IMR-90 (cell line): ENCODE measurements at regions not wholly inside any gene's neighbourhood (a gene's known extent, or its start where the extent isn't known, plus 50 kb on each side); places are given as distances from the start of the nearest gene placed in this dataset.

Experiments
- ATAC-seq: fragments of 200-7000 bp; cut with Tn5 transposase; 2 replicates; pipeline ENCODE4 v1.9.1; 2020; ENCODE audit warnings: low read depth, mild to moderate bottlenecking, moderate library complexity
- BruUV-seq: library from RNA; stranded (reverse); fragments of 400-500 nt; replicated peaks from 2 replicates; lab custom pipeline; 2021; lab: Mats Ljungman, UMichigan
- CTCF ChIA-PET: fragments of 300-600 bp; formaldehyde crosslinking; extraction: SDS; loops from one replicate; lab custom pipeline; 2021; ENCODE audit warnings: antibody characterized with exemption; lab: Yijun Ruan, JAX
- POLR2A ChIA-PET: fragments of 300-600 bp; sonication (Branson Sonifier 250); formaldehyde crosslinking; loops from one replicate; lab custom pipeline; 2022; ENCODE audit warnings: antibody characterized with exemption; ENCODE audit not compliant: unreplicated experiment; lab: Charles Lee
- DNase-seq: peaks from one replicate; pipeline ENCODE4 v3.0.0; 2013
- H2AFZ ChIP-seq: replicated peaks from 2 replicates; pipeline ENCODE3; 2013; ENCODE audit warnings: low read length, mild to moderate bottlenecking; ENCODE audit not compliant: poor library complexity
- H2AK5ac ChIP-seq: 2 replicates; pipeline ENCODE4 v1.6.1; 2013; ENCODE audit warnings: low read depth, low read length, inconsistent platforms
- H2AK9ac ChIP-seq: replicated peaks from 2 replicates; pipeline ENCODE3; 2013; ENCODE audit warnings: mild to moderate bottlenecking, low read depth, low read length, moderate library complexity; ENCODE audit not compliant: poor library complexity
- H2BK120ac ChIP-seq: 2 replicates; pipeline ENCODE4 v1.6.1; 2013; ENCODE audit warnings: low read depth, low read length, inconsistent platforms
- H2BK15ac ChIP-seq: 3 replicates; pipeline ENCODE4 v1.6.1; 2013; ENCODE audit warnings: low read depth, low read length, inconsistent platforms
- H2BK20ac ChIP-seq: 2 replicates; pipeline ENCODE4 v1.6.1; 2013; ENCODE audit warnings: low read depth, mild to moderate bottlenecking, inconsistent platforms, low read length, moderate library complexity
- H2BK5ac ChIP-seq: 2 replicates; pipeline ENCODE4 v1.6.1; 2013; ENCODE audit warnings: mild to moderate bottlenecking, low read depth, low read length, inconsistent platforms; ENCODE audit not compliant: poor library complexity, severe bottlenecking
- H3K14ac ChIP-seq: replicated peaks from 2 replicates; pipeline ENCODE4 v1.6.1; 2013; ENCODE audit warnings: low read depth, low read length, inconsistent platforms
- H3K18ac ChIP-seq: 2 replicates; pipeline ENCODE4 v1.6.1; 2013; ENCODE audit warnings: low read depth, low read length, control low read depth
- H3K23ac ChIP-seq: 2 replicates; pipeline ENCODE4 v1.6.1; 2013; ENCODE audit warnings: low read depth, low read length, inconsistent platforms
- H3K27ac ChIP-seq: 2 replicates; pipeline ENCODE4 v1.5.1; 2013; ENCODE audit warnings: mild to moderate bottlenecking, control low read depth, low read length; ENCODE audit not compliant: insufficient read depth
- H3K27me3 ChIP-seq: 2 replicates; pipeline ENCODE4 v1.6.1; 2013; ENCODE audit warnings: low read length; ENCODE audit not compliant: control insufficient read depth, insufficient read depth
- H3K36me3 ChIP-seq: 2 replicates; pipeline ENCODE4 v1.6.1; 2013; ENCODE audit warnings: low read length, mixed read lengths; ENCODE audit not compliant: control insufficient read depth, insufficient read depth
- H3K4ac ChIP-seq: 2 replicates; pipeline ENCODE4 v1.6.1; 2013; ENCODE audit warnings: low read depth, low read length, inconsistent platforms
- H3K4me1 ChIP-seq: 2 replicates; pipeline ENCODE4 v1.6.1; 2013; ENCODE audit warnings: low read length, mixed read lengths; ENCODE audit not compliant: control insufficient read depth, insufficient read depth
- H3K4me2 ChIP-seq: 2 replicates; pipeline ENCODE4 v1.6.1; 2013; ENCODE audit warnings: low read depth, mild to moderate bottlenecking, control low read depth, low read length, moderate library complexity
- H3K4me3 ChIP-seq: 2 replicates; pipeline ENCODE4 v1.5.1; 2013; ENCODE audit warnings: low read depth, mild to moderate bottlenecking, control low read depth, low read length, moderate library complexity; ENCODE audit not compliant: insufficient read depth
- H3K56ac ChIP-seq: 2 replicates; pipeline ENCODE4 v1.6.1; 2013; ENCODE audit warnings: low read length, inconsistent platforms; ENCODE audit not compliant: insufficient read depth; ENCODE audit errors: extremely low read depth
- H3K79me1 ChIP-seq, 2 experiments: 2 replicates each; pipeline ENCODE4 v1.6.1; 2013; ENCODE audit warnings: low read length in 2 of 2, inconsistent platforms in 1 of 2, low read depth in 1 of 2
- H3K9ac ChIP-seq: 2 replicates; pipeline ENCODE4 v1.6.1; 2013; ENCODE audit warnings: low read depth, low read length, control low read depth
- H3K9me1 ChIP-seq: 2 replicates; pipeline ENCODE4 v1.6.1; 2013; ENCODE audit warnings: low read length, inconsistent platforms; ENCODE audit not compliant: insufficient read depth
- H3K9me3 ChIP-seq: 2 replicates; pipeline ENCODE4 v1.6.1; 2013; ENCODE audit warnings: low read length; ENCODE audit not compliant: control insufficient read depth, insufficient read depth
- H4K20me1 ChIP-seq: 2 replicates; pipeline ENCODE4 v1.6.1; 2013; ENCODE audit warnings: low read length, inconsistent platforms; ENCODE audit not compliant: insufficient read depth
- H4K5ac ChIP-seq: 2 replicates; pipeline ENCODE4 v1.6.1; 2013; ENCODE audit warnings: mild to moderate bottlenecking, low read depth, low read length, control low read depth
- H4K8ac ChIP-seq, 2 experiments: 2 replicates each; pipeline ENCODE4 v1.6.1; 2013; ENCODE audit warnings: low read depth in 2 of 2, low read length in 2 of 2, control low read depth in 1 of 2, inconsistent platforms in 1 of 2
- H4K91ac ChIP-seq: 2 replicates; pipeline ENCODE4 v1.6.1; 2013; ENCODE audit warnings: low read depth, low read length, inconsistent platforms; ENCODE audit not compliant: insufficient read depth
- BHLHE40 ChIP-seq: fragments of 150-350 bp; IDR thresholded peaks from 2 replicates; pipeline ENCODE4 v1.6.1; 2016; ENCODE audit warnings: mild to moderate bottlenecking, low read depth, low read length
- CEBPB ChIP-seq: IDR thresholded peaks from 2 replicates; pipeline ENCODE4 v1.6.1; 2012; ENCODE audit warnings: low read depth, low read length, improper control_type of control experiment
- CHD1 ChIP-seq: IDR thresholded peaks from 2 replicates; pipeline ENCODE4 v1.6.1; 2012; ENCODE audit warnings: low read depth, low read length, improper control_type of control experiment
- FOS ChIP-seq: fragments of 150-350 bp; IDR thresholded peaks from 2 replicates; pipeline ENCODE4 v1.6.1; 2016; ENCODE audit warnings: low read depth, low read length
- NFE2L2 ChIP-seq: fragments of 150-350 bp; IDR thresholded peaks from 2 replicates; pipeline ENCODE4 v1.6.1; 2016; ENCODE audit warnings: low read depth, mild to moderate bottlenecking, low read length
- POLR2A ChIP-seq: IDR thresholded peaks from 2 replicates; pipeline ENCODE4 v1.6.1; 2012; ENCODE audit warnings: mild to moderate bottlenecking, low read depth, low read length
- RAD21 ChIP-seq: IDR thresholded peaks from 2 replicates; pipeline ENCODE4 v1.6.1; 2012; ENCODE audit warnings: low read length, improper control_type of control experiment
- RFX5 ChIP-seq: IDR thresholded peaks from 2 replicates; pipeline ENCODE4 v1.8.0; 2012; ENCODE audit warnings: low read depth, mild to moderate bottlenecking, low read length, moderate library complexity
- SMC3 ChIP-seq: fragments of 150-350 bp; IDR thresholded peaks from 2 replicates; pipeline ENCODE4 v1.6.1; 2016; ENCODE audit warnings: low read depth, mild to moderate bottlenecking, antibody characterized with exemption, low read length, moderate library complexity
- USF2 ChIP-seq: fragments of 150-350 bp; IDR thresholded peaks from 2 replicates; pipeline ENCODE4 v1.6.1; 2017; ENCODE audit warnings: mild to moderate bottlenecking, antibody characterized with exemption, low read length, low read depth
- WGBS, 2 experiments: methylation state at CpG; one replicate each; pipeline versions ENCODE4 v1.1.5 to v1.1.7; 2013; ENCODE audit warnings: missing lambda C conversion rate in 2 of 2; ENCODE audit not compliant: insufficient read length in 1 of 2; ENCODE audit errors: extremely low coverage in 2 of 2; 5-methylcytosine and 5-hydroxymethylcytosine counted together
- dilution Hi-C: fragments of 300-500 bp; cut with HindIII; formaldehyde crosslinking; loops from one replicate; pipeline ENCODE4 v1.14.3; 2018; ENCODE audit warnings: low sequenced_read_pairs; ENCODE audit not compliant: unreplicated experiment
- in situ Hi-C: fragments of 300-500 bp; cut with MboI; formaldehyde crosslinking; loops from 3 replicates; pipeline ENCODE4 v1.14.3; 2019; ENCODE audit warnings: low sequenced_read_pairs, inconsistent platforms, mixed read lengths
- intact Hi-C: fragments of 100-400 bp; cut with micrococcal nuclease; formaldehyde crosslinking; loops from 2 replicates; pipeline ENCODE4 v1.10.0; 2022
- TF ChIP-seq, protein P1 (sequence below): conservative IDR thresholded peaks from 2 replicates; pipeline ENCODE4 v1.5.1; 2012; ENCODE audit warnings: mild to moderate bottlenecking, low read depth, low read length, improper control_type of control experiment
- TF ChIP-seq, protein P2 (sequence below): fragments of 150-350 bp; IDR thresholded peaks from 2 replicates; pipeline ENCODE4 v1.6.1; 2016; ENCODE audit warnings: low read depth, mild to moderate bottlenecking, low read length, moderate library complexity, borderline replicate concordance

DNA sequence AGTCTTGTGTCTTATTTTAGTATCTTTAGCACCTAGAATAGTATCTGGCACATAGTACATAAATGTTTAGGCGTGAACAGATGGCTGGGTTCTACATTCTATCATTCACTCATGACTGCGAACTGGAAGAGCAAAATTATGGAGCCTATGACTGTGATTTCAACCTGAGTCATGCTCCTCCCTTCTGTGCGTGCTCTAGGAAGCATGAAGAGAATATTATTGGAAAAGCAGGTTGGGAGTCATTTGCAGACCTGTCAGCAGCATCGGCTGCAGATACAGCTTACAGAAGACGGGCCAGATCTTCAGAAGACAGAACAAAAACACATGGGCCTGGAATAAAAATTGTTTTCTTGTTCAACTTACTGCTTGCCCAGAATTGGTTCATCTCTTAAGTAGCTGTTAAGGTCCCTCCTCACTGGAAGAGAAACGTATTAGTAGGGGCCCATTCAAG, 344.0 kb upstream of the USP24 start:
- H3K56ac ChIP-seq = no peak overlapping the region
- no peak overlapping the region for H2BK15ac ChIP-seq
- 0 out of 2 replicates have a peak, but pooled peaks cover 2% of the 10 kb centered on the region for H3K9me1 ChIP-seq
- no peak overlapping the region for H3K27ac ChIP-seq
- no peak overlapping the region; the same call in 1 of the 2 replicates for H4K5ac ChIP-seq
- DNase-seq (peak; percentile 39), ATAC-seq (no peak)
- no peak overlapping the region for H3K23ac ChIP-seq
- in situ Hi-C loops (no loop called here), dilution Hi-C loops (no loop called here), intact Hi-C loops (no loop called here)
- H2BK5ac ChIP-seq = no peak overlapping the region
- H3K18ac ChIP-seq = no peak overlapping the region
- CTCF ChIA-PET = no interaction called here
- H3K27me3 ChIP-seq = no peaks in the 10 kb centered on the region
- no peak overlapping the region for H4K8ac ChIP-seq
- H3K9ac ChIP-seq = no peak overlapping the region
- no peak overlapping the region for H3K4me3 ChIP-seq
- no peaks in the 10 kb centered on the region for H3K36me3 ChIP-seq
- no peak for TF ChIP-seq CEBPB
- no peak for TF ChIP-seq USF2
- no peak for TF ChIP-seq RAD21
- TF ChIP-seq, protein P1, sequence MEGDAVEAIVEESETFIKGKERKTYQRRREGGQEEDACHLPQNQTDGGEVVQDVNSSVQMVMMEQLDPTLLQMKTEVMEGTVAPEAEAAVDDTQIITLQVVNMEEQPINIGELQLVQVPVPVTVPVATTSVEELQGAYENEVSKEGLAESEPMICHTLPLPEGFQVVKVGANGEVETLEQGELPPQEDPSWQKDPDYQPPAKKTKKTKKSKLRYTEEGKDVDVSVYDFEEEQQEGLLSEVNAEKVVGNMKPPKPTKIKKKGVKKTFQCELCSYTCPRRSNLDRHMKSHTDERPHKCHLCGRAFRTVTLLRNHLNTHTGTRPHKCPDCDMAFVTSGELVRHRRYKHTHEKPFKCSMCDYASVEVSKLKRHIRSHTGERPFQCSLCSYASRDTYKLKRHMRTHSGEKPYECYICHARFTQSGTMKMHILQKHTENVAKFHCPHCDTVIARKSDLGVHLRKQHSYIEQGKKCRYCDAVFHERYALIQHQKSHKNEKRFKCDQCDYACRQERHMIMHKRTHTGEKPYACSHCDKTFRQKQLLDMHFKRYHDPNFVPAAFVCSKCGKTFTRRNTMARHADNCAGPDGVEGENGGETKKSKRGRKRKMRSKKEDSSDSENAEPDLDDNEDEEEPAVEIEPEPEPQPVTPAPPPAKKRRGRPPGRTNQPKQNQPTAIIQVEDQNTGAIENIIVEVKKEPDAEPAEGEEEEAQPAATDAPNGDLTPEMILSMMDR = no peak
- TF ChIP-seq, protein P2, sequence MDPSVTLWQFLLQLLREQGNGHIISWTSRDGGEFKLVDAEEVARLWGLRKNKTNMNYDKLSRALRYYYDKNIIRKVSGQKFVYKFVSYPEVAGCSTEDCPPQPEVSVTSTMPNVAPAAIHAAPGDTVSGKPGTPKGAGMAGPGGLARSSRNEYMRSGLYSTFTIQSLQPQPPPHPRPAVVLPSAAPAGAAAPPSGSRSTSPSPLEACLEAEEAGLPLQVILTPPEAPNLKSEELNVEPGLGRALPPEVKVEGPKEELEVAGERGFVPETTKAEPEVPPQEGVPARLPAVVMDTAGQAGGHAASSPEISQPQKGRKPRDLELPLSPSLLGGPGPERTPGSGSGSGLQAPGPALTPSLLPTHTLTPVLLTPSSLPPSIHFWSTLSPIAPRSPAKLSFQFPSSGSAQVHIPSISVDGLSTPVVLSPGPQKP = no peak
- TF ChIP-seq FOS = no peak
- TF ChIP-seq SMC3 = no peak
- TF ChIP-seq RFX5 = no peak
- no peak for TF ChIP-seq POLR2A
- no peak for TF ChIP-seq CHD1
- no peak for TF ChIP-seq BHLHE40
- TF ChIP-seq NFE2L2 = no peak
- no peaks in the 10 kb centered on the region for H3K79me1 ChIP-seq
- H2AK9ac ChIP-seq = no peak overlapping the region
- no peak overlapping the region for H3K4me2 ChIP-seq
- no peak overlapping the region for H2BK120ac ChIP-seq
- no TSS peak for BruUV-seq
- peaks cover 5% of the 10 kb centered on the region for H3K4me1 ChIP-seq
- H3K14ac ChIP-seq = 0 out of 2 replicates have a peak overlapping the region, but pooled peaks have one; percentile 15
- H4K20me1 ChIP-seq = no peaks in the 10 kb centered on the region
- no peaks in the 10 kb centered on the region for H3K9me3 ChIP-seq
- no peak overlapping the region for H2AK5ac ChIP-seq
- H2BK20ac ChIP-seq = no peak overlapping the region
- POLR2A ChIA-PET = no interaction called here
- H2AFZ ChIP-seq = no peak overlapping the region
- no peak overlapping the region for H4K91ac ChIP-seq
- no CpG with 5 or more reads among the region's 6 CpGs for WGBS, 2 experiments
- no peak overlapping the region for H3K4ac ChIP-seq
